Epidermal melanocyte (primary cell): ENCODE measurements at regions not wholly inside any gene's neighbourhood (a gene's known extent, or its start where the extent isn't known, plus 50 kb on each side); places are given as distances from the start of the nearest gene placed in this dataset.
A peak's percentile ranks its signal among the peaks of the same experiment; 100 is the strongest.
"Not testable (repeated sequence)": the region's sequence is repeated elsewhere in the genome, so short reads cannot be mapped to it uniquely, and the experiment has no call there.

Source experiments
- DNase-seq: peaks from one replicate; pipeline ENCODE4 v3.0.0; 2011; ENCODE audit warnings: low spot score; ENCODE audit not compliant: insufficient read length

DNA sequence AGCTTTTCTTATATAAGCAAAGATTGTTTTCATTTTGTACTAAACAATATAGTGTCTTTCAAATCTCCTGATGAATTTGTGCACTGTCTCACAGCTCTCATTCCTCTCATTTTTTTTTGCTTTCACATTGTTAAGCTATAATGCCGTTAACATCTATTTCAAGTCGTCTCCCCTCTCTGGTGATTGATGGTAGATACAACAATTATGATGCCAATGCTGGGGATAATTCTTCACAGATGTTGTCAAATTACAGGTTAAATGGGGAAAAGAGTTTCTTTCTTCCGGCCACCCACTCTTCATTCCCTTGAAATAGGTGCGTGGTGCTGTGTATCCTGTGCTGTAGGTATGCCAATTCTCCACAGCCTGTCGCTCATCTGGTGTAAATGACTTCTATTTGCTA, 1053.7 kb upstream of the ZEB2 start:
- DNase-seq = no peak

DNA sequence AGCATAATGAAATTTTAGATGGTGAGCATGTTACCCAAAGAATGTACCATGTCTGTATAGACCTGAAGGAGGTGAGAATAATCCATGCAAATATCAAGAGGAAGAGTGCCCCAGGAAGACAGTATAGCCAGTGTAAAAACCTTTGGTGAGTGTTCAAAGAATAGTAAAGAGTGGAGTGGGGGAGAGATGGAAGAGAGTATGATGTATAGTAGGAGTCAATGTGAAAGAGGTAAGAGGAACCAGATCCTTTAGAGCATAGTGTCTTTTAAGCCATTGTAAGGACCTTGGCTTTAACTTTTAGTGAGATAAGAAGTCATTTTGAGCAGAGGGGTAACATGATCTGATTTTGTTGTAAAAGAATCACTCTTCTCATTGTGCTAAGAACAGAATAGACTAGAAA, 1052.3 kb upstream of the ZEB2 start:
- no peak for DNase-seq

DNA sequence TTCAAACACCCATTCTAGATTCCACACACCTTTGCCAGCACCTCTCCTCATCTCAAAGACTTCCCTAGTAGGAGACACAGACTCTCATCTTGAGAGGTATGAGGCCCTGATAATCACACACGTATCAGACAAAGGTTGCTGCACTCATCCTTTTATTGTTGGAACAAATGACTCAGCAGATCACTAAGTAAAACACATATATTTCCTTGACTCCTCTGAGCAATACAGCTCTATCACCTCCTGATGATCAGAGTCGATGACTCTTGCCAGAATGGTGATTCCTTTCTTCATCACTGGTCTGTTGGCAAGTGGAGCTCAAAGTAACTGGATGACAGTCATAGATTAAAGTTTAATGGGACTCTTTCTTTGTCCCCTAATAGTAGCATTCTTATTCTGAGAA, 1049.2 kb upstream of the ZEB2 start:
- no peak for DNase-seq

DNA sequence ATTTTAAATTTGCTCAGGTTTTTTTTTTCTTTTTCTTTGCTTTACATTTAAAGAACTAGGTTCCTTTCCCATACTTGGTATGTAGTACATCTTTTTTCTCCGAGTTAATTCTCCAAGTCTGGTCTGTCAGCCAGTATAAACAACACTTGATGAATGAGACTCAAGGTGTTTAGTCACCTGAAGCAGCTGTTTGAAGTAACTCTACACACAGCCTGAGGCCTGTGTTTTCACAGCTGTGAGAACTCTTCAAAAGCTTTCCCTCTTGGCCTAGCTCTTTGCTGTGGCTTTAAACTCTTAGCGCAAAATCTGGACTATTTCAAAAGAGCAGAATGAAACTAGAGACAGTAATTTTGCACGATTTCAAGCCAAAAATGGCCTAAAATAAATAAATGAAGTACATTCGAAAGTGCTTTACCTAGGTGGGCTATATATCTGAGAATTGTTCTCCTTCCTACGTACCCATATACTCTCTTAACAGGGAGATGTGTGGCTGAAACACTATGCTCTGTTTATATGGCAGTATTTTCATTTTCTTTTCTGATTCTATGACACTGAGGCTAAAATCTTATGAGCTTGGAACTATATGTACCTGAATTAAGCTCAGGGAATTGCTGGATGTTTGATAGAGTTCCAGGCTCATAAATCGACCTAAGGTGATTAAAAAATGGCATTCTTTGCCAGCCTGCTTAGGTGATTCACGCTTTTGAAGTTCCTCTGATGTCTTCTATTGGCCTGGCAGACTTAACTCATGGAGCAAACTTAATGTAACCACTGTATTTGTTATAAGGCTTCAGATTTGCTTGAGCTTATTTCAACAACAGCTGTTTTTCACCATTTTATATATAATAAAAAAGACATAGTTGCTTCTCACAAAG, 1044.1 kb upstream of the ZEB2 start:
- no peak for DNase-seq

DNA sequence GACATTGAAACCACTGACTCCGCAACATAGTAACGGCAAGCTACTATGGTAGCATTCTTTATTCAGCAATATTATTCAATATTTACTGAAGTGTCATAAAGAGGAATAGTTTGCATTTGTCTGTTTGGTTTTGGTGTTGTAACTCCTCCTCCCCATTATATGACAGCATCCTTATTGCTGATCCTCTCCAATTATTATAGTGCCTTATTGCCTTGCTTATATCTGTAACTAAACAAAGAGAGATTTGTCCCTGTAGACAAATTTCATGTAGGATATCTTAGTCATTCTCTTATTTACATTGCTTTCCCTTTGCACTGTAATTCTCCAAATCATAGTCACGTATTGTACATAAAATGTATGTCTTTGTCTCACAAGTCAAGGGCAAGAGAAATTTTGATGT, 1041.2 kb upstream of the ZEB2 start:
- DNase-seq = no peak

DNA sequence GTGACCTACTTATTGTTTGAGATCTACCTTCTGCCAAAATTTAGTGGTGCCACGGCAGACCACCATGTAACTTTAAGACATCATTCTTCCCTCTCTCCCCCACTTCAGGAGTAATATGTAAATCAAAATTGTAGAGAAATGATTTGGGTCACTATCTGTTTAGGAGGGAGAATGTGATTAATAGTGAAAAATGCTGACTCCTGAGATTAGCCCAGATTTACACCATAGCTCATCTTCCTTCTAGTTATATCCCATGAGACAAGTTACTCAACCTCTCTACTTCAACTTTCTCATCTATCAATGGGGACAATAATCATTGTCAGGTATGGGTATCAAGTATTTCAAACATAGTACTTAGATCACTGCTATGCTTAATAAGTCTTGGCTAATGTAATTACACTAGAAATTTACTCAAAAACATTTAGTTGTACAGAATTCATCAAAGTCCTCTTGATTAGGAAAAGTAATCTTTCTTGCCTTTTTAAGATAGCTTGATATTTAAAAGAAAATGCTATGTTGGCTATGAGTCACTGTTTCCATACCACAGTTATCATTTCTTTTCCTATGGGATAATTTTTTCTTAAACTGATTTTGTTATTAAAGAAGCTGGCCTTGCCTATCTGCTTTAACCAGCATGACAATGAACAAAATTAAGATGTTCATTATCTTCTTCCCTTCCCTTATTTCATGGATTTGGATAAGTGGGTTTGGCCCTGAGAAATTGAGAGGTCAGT, 1038.9 kb upstream of the ZEB2 start:
- no peak for DNase-seq

DNA sequence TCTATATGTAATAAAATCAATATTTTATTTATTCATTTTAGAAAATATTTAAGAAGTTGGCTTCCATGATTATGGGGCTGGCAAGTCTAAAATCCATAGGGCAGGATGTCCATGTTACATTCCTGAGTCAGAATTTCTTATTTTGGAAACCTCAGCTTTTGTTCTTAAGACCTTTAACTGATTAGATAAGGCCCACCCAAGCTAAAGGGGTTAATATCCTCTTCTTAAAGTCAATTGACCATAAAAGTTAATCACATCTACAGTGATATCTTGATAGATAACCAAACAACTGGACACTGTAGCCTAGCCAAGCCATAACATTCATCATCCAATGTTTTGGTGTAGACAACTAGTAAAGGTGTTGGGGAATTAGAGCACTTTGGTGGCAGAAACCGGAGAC, 1035.4 kb upstream of the ZEB2 start:
- no peak for DNase-seq

DNA sequence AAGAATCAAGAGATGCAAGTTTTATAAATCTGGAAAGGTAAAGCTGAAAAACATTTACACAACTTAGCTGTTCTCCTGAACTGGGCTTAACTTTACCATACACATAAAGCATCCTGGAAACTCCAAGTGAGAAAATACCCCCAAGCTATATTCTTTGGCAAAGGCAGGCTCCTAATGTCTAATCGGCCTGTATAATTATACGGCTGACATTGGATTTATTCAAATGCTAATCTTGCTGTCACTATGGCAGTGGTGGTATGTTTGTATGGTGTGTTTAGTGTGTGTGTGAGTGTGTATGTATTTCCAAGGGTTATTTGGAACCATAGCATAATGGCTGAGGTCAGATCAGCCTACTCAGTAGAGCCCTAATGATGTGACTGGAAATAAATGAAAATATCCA, 1031.8 kb upstream of the ZEB2 start:
- DNase-seq = no peak

DNA sequence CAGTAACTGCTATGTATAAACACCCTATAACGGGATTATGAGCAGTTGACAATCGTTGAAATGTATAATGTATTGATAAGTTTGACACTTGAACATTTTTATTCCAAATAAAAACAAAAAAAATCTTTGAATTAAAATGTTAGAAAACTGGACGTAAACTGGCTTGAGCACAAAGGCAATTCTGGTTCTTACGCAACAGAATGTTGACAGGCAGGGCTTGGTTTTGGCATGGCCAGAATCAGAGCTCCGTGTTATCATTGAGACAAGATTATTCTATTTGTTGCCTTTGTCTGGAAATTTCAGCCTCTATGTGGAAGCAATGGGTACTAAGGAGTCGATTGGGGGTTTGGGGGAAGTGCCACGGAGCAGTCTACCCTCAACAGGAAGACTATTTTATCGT, 1028.6 kb upstream of the ZEB2 start:
- no peak for DNase-seq

DNA sequence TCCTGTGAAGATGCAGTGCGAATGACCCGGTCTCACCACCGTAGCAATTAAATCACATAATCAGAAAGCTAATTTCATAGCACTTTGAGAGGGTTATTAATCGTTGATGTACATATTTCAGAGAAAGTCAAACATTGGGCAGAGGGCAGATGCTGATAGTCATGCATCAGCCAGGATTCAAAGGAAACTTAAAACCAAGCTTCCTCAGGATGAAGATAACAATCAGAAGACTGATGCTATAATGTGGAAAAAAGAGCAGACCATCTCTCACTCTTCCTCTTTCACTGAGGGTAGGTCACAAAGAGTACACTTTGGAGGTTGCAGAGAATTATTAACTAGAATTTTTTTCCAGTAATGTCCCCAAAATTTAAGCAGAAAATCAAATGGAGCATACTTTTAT, 1027.7 kb upstream of the ZEB2 start:
- DNase-seq = no peak

DNA sequence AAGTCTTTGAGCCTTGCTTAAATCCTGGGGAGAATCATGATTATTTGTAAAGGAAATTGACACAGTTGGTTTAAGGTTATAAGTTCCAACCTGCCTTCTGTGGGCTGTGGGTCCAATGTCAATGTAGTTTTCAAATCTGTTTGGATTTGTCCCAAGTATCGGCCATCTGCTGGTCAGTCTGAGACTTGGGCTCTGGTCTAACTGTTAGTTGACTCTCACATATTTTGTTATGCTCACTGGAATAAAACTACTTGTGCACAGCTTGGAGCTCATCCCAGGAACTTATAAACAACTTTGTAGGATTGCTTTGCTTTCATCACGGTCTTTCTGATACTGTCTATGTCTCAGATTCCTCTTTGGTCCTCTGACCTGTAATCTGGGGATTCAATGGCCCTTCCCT, 1026.2 kb upstream of the ZEB2 start:
- DNase-seq = no peak

DNA sequence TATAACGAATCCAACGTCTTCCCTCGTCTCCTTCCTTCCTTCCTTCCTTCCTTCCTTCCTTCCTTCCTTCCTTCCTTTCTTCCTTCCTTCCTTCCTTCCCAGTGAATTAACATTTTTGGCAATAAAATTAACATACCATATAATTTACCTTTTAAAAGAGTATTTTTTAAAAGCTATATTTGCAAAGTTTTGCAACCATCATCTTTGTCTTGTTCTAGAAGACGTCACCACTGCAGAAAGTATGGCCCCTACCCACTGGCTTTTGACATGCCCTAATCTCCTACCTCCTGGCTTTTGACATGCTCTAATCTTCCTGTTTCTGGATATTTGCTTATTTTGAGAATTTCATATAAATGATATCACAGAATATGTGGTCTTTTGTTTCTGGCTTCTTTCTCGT, 1023.9 kb upstream of the ZEB2 start:
- no peak for DNase-seq

DNA sequence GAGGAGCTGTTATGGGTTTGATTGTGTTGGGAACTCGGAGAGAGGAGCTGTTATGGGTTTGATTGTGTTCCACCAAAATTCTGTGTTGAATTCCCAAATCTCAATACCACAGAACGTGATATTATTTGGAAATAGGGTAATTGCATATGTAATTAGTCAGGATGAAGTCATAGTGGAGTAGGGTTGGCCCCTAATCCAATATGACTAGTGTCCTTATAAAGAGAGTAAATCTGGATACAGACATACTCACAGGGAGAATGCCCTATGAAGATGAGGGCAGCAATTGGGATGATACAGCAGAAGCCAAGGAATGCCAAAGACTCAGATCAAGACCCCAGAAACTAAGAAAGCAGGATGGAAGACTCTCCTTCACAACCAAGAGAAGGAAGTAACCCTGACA, 1023.2 kb upstream of the ZEB2 start:
- DNase-seq = no peak

DNA sequence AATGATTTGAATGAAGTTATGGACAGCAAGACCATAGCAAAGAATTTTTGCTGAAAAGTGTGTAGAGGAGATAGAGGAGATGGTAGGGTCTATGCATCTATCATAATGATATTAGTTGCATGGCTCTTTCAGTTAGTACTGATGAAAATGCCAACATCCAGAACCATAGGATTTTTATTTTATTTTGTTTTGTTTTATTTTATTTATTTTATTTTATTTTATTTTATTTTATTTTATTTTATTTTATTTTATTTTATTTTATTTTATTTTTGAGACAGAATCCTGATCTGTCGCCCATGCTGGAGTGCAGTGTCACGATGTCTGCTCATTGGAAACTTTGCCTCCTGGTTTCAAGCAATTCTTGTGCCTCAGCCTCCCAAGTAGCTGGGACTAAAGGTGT, 1021.1 kb upstream of the ZEB2 start:
- no peak for DNase-seq

DNA sequence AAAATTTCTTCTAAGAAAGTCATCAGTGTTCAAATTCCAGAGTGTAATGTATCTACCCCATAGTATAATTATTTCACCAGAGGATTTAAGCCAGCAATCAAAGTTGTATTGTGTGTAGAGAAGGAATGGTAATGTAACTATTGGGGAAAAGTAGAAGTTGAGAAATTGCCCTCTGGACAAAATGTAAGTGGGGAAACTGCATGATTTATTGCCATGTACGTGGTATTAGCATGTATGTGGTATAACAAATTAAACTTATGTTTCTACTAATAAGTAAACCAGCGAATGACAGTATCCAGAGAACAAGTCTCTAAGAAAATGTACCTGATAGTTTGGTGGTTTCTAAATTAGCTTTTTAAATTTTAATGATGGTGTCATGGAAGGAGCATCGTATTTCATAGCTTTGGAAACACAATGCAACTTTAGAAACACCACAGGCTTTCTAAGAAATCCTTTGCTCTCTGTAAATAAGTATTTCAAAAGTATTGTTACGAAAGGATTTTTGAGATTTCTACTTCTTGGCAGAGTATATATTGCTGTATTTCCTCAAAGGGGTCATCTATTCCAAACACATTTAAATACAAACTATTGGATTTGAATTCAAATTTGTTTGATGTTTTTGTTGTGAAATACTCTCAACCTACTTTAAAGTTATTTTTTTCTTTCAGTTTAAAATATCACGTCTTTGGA, 1018.9 kb upstream of the ZEB2 start:
- no peak for DNase-seq

DNA sequence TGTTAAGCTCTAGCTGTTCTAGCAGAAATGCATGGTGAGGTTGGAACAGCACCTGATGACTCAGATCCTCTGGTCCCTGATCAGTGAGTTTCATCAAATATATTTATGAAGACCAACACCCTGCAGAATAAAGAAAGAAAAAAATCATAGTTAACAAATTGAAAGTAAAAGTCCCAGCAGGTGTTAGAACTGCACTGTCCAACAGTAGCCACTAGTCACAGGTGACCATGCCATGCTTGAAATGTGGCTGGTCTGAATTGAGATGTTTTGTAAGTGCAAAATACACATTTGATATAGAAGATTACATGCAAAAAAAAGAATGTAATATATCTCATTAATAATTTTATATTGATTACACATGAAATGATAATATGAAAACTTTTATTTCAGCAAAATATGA, 1010.7 kb upstream of the ZEB2 start:
- DNase-seq = no peak

DNA sequence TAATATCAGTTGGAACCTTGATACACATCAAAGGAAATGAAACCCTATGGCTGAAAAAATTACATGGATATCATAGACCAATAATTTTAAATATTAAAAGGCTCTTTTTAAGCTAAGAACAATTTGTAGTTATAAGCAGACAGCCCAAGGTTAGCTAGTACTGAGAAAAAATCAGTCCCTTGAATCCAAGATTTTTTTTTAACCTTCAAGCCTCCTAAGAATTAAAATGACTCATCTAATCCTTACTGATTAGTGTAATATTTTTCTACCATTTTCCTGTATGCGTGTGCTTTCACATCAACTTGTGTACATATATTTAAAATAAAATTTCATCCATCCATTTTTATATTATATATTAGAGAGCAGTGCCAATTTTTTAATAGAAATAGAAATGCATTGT, 1004.9 kb upstream of the ZEB2 start:
- no peak for DNase-seq

DNA sequence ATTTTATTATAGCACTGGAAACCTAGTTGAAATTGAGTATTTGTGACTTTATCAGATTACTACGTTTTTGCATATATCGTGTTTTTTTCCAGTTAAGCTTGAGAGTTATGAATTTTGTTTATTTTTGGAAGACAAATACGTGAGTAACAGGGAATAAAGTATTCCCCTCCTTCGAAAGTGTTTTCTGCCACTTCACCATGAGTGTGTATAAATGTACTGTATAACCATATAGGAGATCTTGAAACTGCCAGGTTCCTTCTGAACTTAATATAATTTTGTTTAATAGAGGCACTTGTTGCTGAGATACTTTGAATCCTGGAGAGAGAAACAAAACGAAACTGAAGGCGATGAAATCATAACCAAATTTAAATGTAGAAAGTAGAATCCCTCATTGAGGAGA, 1004.4 kb upstream of the ZEB2 start:
- DNase-seq = no peak

DNA sequence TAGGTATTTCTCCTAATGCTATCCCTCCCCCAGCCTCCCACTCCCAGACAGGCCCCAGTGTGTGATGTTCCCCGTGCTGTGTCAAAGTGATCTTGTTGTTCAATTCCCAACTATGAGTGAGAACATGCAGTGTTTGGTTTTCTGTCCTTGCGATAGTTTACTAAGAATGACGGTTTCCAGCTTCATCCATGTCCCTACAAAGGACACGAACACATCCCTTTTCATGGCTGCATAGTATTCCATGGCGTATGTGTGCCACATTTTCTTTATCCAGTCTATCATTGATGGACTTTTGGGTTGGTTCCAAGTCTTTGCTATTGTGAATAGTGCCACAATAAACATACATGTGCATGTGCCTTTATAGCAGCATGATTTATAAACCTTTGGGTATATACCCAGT, 999.3 kb upstream of the ZEB2 start:
- not testable (repeated sequence) for DNase-seq

DNA sequence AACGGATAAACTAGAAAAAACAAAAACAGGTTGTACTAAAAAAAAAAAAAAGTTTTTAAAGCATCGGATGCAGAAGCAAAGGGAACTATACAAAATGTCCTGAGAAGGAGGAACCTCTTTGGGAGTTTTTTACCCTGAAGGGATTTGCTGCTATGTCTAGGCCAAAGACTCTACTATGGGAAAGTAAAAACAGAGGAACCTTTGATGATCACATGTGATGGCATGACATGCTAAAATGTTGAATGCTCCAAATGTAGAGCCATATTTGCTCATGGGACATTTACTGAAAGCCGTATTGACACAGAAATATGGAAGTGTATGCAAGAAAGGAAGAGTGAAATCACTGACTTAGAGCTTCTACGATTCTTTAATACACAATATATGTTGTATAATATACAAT, 992.0 kb upstream of the ZEB2 start:
- DNase-seq = peak; percentile 37

DNA sequence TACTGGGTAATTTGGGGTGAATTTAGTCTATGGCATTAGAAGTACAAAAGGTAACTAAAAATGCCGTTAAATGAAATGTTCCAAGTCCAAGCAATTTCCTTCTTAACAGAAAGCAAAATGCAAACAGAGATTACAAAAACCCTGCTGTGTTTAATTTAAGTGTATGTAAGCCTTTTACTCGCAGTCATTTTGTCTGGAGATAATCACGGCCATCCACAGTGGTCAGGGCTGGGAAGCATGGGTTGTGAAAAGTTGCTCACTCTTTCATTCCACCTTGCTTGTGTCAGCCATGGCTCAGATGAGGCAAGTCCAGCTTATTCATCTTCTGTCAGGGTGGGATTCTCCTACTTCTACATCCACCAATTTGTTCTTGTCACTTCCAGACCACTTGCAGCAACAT, 983.6 kb upstream of the ZEB2 start:
- no peak for DNase-seq

DNA sequence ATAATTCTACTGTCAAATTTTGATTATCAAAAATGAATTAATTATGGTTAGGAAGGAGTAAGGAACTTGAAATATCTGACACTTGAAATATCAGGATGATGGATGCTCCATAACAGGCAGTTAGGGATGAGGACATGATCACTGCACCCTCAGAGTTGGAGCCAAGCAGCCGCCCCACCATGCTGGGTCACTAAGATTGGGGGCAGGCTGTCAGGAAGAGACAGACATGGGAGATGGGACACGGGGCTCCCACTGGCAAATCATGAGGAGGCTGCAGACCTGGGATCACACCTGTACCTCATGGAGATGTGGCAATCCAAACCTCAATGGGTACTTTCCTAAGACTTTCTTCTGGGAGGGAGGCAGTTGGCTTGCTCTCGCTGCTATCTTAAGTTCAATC, 982.0 kb upstream of the ZEB2 start:
- DNase-seq = no peak
